H1 (cell line): ENCODE measurements at regions not wholly inside any gene's neighbourhood (a gene's known extent, or its start where the extent isn't known, plus 50 kb on each side); places are given as distances from the start of the nearest gene placed in this dataset.

Experiments
- CTCF ChIA-PET: fragments of 300-600 bp; sonication (Branson Sonifier 250); formaldehyde crosslinking; loops from one replicate; lab custom pipeline; 2021; ENCODE audit not compliant: partially characterized antibody; lab: Charles Lee
- POLR2A ChIA-PET: fragments of 300-600 bp; sonication (Branson Sonifier 250); formaldehyde crosslinking; loops from one replicate; lab custom pipeline; 2021; ENCODE audit warnings: inconsistent platforms; ENCODE audit not compliant: partially characterized antibody; lab: Charles Lee
- DNase-seq, 2 experiments: peaks; one replicate each; pipeline versions ENCODE4 v3.0.0 to v3.0.0-alpha.2; 2010 to 2022; ENCODE audit warnings: low spot score in 2 of 2, low read depth in 1 of 2, mixed read lengths in 1 of 2
- FAIRE-seq: peaks from 2 replicates; lab custom pipeline; 2011; peaks lifted over from hg19 to GRCh38; lab: Jason Lieb, UNC
- H2AFZ ChIP-seq: 2 replicates; pipeline ENCODE4 v1.8.1; 2012; ENCODE audit warnings: low read length, inconsistent platforms
- H2AK5ac ChIP-seq: 2 replicates; pipeline ENCODE4 v1.6.1; 2013; ENCODE audit warnings: low read depth, low read length
- H2BK120ac ChIP-seq: replicated peaks from 2 replicates; pipeline ENCODE3; 2013; ENCODE audit warnings: low read depth, low read length, inconsistent platforms
- H2BK12ac ChIP-seq: 2 replicates; pipeline ENCODE4 v1.6.1; 2013; ENCODE audit warnings: low read depth, low read length
- H2BK15ac ChIP-seq: 2 replicates; pipeline ENCODE4 v1.6.1; 2013; ENCODE audit warnings: low read length
- H2BK20ac ChIP-seq: 2 replicates; pipeline ENCODE4 v1.6.1; 2013; ENCODE audit warnings: low read length
- H2BK5ac ChIP-seq: 2 replicates; pipeline ENCODE4 v1.6.1; 2013; ENCODE audit warnings: low read depth, low read length
- H3K14ac ChIP-seq: 2 replicates; pipeline ENCODE4 v1.6.1; 2013; ENCODE audit warnings: inconsistent platforms; ENCODE audit not compliant: insufficient read length
- H3K18ac ChIP-seq: 2 replicates; pipeline ENCODE4 v1.6.1; 2013; ENCODE audit warnings: low read length; ENCODE audit errors: extremely low read depth
- H3K23ac ChIP-seq: 2 replicates; pipeline ENCODE4 v1.6.1; 2013; ENCODE audit warnings: inconsistent platforms; ENCODE audit not compliant: insufficient read length
- H3K23me2 ChIP-seq: 2 replicates; pipeline ENCODE4 v1.6.1; 2013; ENCODE audit warnings: low read depth, low read length
- H3K27ac ChIP-seq: 2 replicates; pipeline ENCODE4 v1.6.1; 2011; ENCODE audit warnings: low read depth, low read length, inconsistent platforms
- H3K27me3 ChIP-seq, 4 experiments: replicated peaks in 1 of 4; 1 replicate in 1 of 4; 2 replicates in 3 of 4; pipeline versions ENCODE4 v1.6.1 to v1.8.1; 2011 to 2013; ENCODE audit warnings: low read length in 3 of 4, mild to moderate bottlenecking in 3 of 4, inconsistent platforms in 2 of 4, mixed read lengths in 2 of 4, moderate library complexity in 1 of 4; ENCODE audit not compliant: control insufficient read depth in 3 of 4, insufficient read depth in 3 of 4; ENCODE audit errors: extremely low read depth in 1 of 4
- H3K36me3 ChIP-seq, 4 experiments: 2 replicates each; pipeline versions ENCODE4 v1.6.1 to v1.8.1; 2011 to 2013; ENCODE audit warnings: mild to moderate bottlenecking in 4 of 4, low read length in 3 of 4, moderate library complexity in 2 of 4, control low read depth in 1 of 4, inconsistent platforms in 1 of 4; ENCODE audit not compliant: insufficient read depth in 4 of 4, control insufficient read depth in 2 of 4
- H3K4ac ChIP-seq: replicated peaks from 2 replicates; pipeline ENCODE3; 2013; ENCODE audit warnings: low read length, low read depth, mixed read lengths, inconsistent platforms; ENCODE audit not compliant: insufficient read length
- H3K4me1 ChIP-seq, 4 experiments: replicated peaks in 1 of 4; 1 replicate in 1 of 4; 2 replicates in 3 of 4; pipeline versions ENCODE4 v1.6.1 to v1.8.1; 2011 to 2013; ENCODE audit warnings: low read length in 3 of 4, inconsistent platforms in 2 of 4, mixed read lengths in 1 of 4; ENCODE audit not compliant: insufficient read depth in 4 of 4, control insufficient read depth in 3 of 4
- H3K4me2 ChIP-seq, 2 experiments: 2 replicates each; pipeline versions ENCODE4 v1.6.1 to v1.8.1; 2011 to 2013; ENCODE audit warnings: low read depth in 2 of 2, low read length in 2 of 2, control low read depth in 1 of 2, inconsistent platforms in 1 of 2, mild to moderate bottlenecking in 1 of 2; ENCODE audit not compliant: insufficient read depth in 1 of 2
- H3K4me3 ChIP-seq, 4 experiments: fragments of 200-600, 300-600 bp in 1 of 4; sonication (generic), shearing (Covaris generic), sonication (Bioruptor Twin) in 1 of 4; 2 replicates each; pipeline versions ENCODE4 v1.5.1 to v1.8.1; 2011 to 2016; ENCODE audit warnings: low read length in 4 of 4, low read depth in 3 of 4, control low read depth in 2 of 4, inconsistent platforms in 2 of 4, mild to moderate bottlenecking in 2 of 4, mixed read lengths in 1 of 4, moderate library complexity in 1 of 4; ENCODE audit not compliant: insufficient read depth in 2 of 4; ENCODE audit errors: extremely low read depth in 1 of 4
- H3K56ac ChIP-seq: replicated peaks from 2 replicates; pipeline ENCODE3; 2013; ENCODE audit warnings: low read depth, mild to moderate bottlenecking, mixed read lengths, low read length, inconsistent platforms; ENCODE audit not compliant: insufficient read length
- H3K79me1 ChIP-seq: 2 replicates; pipeline ENCODE4 v1.6.1; 2013; ENCODE audit warnings: low read depth, low read length, control low read depth
- H3K79me2 ChIP-seq, 2 experiments: 2 replicates each; pipeline versions ENCODE4 v1.6.1 to v1.8.1; 2012 to 2013; ENCODE audit warnings: low read length in 2 of 2, mild to moderate bottlenecking in 2 of 2, inconsistent platforms in 1 of 2; ENCODE audit not compliant: insufficient read depth in 2 of 2, control insufficient read depth in 1 of 2
- H3K9ac ChIP-seq, 4 experiments: replicated peaks in 1 of 4; 1 replicate in 1 of 4; 2 replicates in 3 of 4; pipeline versions ENCODE4 v1.6.1 to v1.8.1; 2011 to 2013; ENCODE audit warnings: low read depth in 3 of 4, low read length in 3 of 4, control low read depth in 2 of 4, mild to moderate bottlenecking in 2 of 4, moderate library complexity in 2 of 4, inconsistent platforms in 1 of 4; ENCODE audit errors: extremely low read depth in 1 of 4
- H3K9me3 ChIP-seq, 2 experiments: 2 replicates each; pipeline versions ENCODE4 v1.6.1 to v1.8.1; 2012 to 2013; ENCODE audit warnings: mild to moderate bottlenecking in 2 of 2, moderate library complexity in 2 of 2, control low read depth in 1 of 2, inconsistent platforms in 1 of 2, low read depth in 1 of 2, low read length in 1 of 2, mixed read lengths in 1 of 2; ENCODE audit not compliant: insufficient read depth in 2 of 2
- H4K20me1 ChIP-seq, 2 experiments: replicated peaks in 1 of 2; 2 replicates each; pipeline versions ENCODE3 to v1.8.1; 2011 to 2013; ENCODE audit warnings: inconsistent platforms in 2 of 2, low read length in 2 of 2, mild to moderate bottlenecking in 1 of 2; ENCODE audit not compliant: insufficient read depth in 2 of 2, control insufficient read depth in 1 of 2
- H4K5ac ChIP-seq: 2 replicates; pipeline ENCODE4 v1.6.1; 2013; ENCODE audit warnings: low read length, low read depth, mixed read lengths, inconsistent platforms; ENCODE audit not compliant: insufficient read length
- H4K8ac ChIP-seq: 2 replicates; pipeline ENCODE4 v1.8.0; 2013; ENCODE audit warnings: mild to moderate bottlenecking, moderate library complexity, low read length, inconsistent platforms; ENCODE audit not compliant: insufficient read depth; ENCODE audit errors: extremely low read depth
- H4K91ac ChIP-seq: replicated peaks from 2 replicates; pipeline ENCODE3; 2013; ENCODE audit warnings: low read length, mixed read lengths, inconsistent platforms; ENCODE audit not compliant: insufficient read length
- GABPA ChIP-seq: IDR thresholded peaks from 2 replicates; pipeline ENCODE4 v1.6.1; 2011; ENCODE audit warnings: mild to moderate bottlenecking, low read length, moderate library complexity, borderline replicate concordance; ENCODE audit not compliant: insufficient read depth
- HDAC6 ChIP-seq: IDR thresholded peaks from one replicate; pipeline ENCODE4 v1.7.1; 2012; ENCODE audit warnings: low read depth, mild to moderate bottlenecking, inconsistent platforms, low read length, moderate library complexity
- PHF8 ChIP-seq: fragments of 200-600 bp; sonication (generic); conservative IDR thresholded peaks from 2 replicates; pipeline ENCODE4 v1.7.1; 2012; ENCODE audit warnings: low read depth, mild to moderate bottlenecking, inconsistent platforms, low read length, moderate library complexity
- POLR2AphosphoS5 ChIP-seq: IDR thresholded peaks from 2 replicates; pipeline ENCODE4 v1.6.1; 2011; ENCODE audit warnings: low read depth, low read length
- RFX5 ChIP-seq: IDR thresholded peaks from 2 replicates; pipeline ENCODE4 v1.6.1; 2011; ENCODE audit warnings: low read depth, low read length, improper control_type of control experiment, borderline replicate concordance
- SRF ChIP-seq: IDR thresholded peaks from 2 replicates; pipeline ENCODE4 v1.6.1; 2011; ENCODE audit warnings: mild to moderate bottlenecking, low read depth, low read length, moderate library complexity
- TAF1 ChIP-seq: IDR thresholded peaks from 2 replicates; pipeline ENCODE4 v1.6.1; 2011; ENCODE audit warnings: mild to moderate bottlenecking, low read depth, low read length
- WGBS, 2 experiments: shearing (Covaris generic) in 1 of 2; methylation state at CpG; one replicate each; pipeline versions ENCODE4 v1.1.6 to v1.1.7; 2013 to 2015; ENCODE audit warnings: low lambda C conversion rate in 2 of 2, mixed read lengths in 2 of 2, inconsistent platforms in 1 of 2, low coverage in 1 of 2, missing lambda C conversion rate in 1 of 2; ENCODE audit not compliant: insufficient replicate concordance in 2 of 2, insufficient coverage in 1 of 2, insufficient read length in 1 of 2; ENCODE audit errors: extremely low coverage in 1 of 2, missing lambda C conversion rate in 1 of 2; 5-methylcytosine and 5-hydroxymethylcytosine counted together
- TF ChIP-seq, protein P1 (sequence below), 3 experiments: IDR thresholded peaks; 1 replicate in 2 of 3; 2 replicates in 1 of 3; pipeline versions ENCODE4 v1.5.1 to v1.6.1; 2011; ENCODE audit warnings: low read length in 3 of 3, mild to moderate bottlenecking in 3 of 3, inconsistent platforms in 2 of 3, low read depth in 1 of 3, moderate library complexity in 1 of 3; ENCODE audit not compliant: insufficient read depth in 1 of 3; ENCODE audit errors: control extremely low read depth in 1 of 3

DNA sequence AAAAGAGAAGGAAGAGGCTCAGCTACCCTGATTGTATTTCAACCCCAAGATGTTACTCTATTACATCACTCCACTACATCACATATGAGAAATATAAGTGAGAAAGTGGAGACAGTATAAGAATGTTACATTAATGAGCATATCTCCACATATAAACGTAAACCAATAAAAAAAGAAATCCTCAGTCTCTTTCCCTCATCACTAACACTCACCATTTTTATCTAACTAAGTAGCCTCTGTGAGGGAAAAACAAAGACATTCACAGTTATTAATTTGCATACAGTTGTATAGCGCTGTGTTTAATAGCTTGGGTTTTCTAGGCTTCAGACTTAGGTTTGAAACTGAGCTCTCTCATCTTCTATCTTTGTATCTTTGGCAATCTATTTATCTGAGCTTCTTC is 489.1 kb upstream of the LRRTM4 start:
- H2AFZ ChIP-seq, result no peak overlapping the region
- no peak overlapping the region for H3K23ac ChIP-seq
- POLR2A ChIA-PET, result no interaction called here

More for the DNA sequence above, 489.1 kb upstream of the LRRTM4 start:
- TF ChIP-seq GABPA (no peak), PHF8 (no peak), TAF1 (no peak), HDAC6 (no peak), POLR2AphosphoS5 (no peak), RFX5 (no peak), SRF (no peak)
- TF ChIP-seq, protein P1, sequence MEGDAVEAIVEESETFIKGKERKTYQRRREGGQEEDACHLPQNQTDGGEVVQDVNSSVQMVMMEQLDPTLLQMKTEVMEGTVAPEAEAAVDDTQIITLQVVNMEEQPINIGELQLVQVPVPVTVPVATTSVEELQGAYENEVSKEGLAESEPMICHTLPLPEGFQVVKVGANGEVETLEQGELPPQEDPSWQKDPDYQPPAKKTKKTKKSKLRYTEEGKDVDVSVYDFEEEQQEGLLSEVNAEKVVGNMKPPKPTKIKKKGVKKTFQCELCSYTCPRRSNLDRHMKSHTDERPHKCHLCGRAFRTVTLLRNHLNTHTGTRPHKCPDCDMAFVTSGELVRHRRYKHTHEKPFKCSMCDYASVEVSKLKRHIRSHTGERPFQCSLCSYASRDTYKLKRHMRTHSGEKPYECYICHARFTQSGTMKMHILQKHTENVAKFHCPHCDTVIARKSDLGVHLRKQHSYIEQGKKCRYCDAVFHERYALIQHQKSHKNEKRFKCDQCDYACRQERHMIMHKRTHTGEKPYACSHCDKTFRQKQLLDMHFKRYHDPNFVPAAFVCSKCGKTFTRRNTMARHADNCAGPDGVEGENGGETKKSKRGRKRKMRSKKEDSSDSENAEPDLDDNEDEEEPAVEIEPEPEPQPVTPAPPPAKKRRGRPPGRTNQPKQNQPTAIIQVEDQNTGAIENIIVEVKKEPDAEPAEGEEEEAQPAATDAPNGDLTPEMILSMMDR (IDR thresholded peaks at IDR 0.05; ENCODE audit: control extremely low read depth in 1 of 3, insufficient read depth in 1 of 3, low read depth in 1 of 3, low read length in 3 of 3), result no peak
- H2AK5ac ChIP-seq, result no peak overlapping the region
- WGBS, 2 experiments, result 93% methylated on average over 2 of the region's 2 CpGs; no CpG with 5 or more reads in 1 of the 2 experiments
- no peaks in the 10 kb centered on the region for H3K27me3 ChIP-seq
- CTCF ChIA-PET, result interaction anchor here (0.6 to 1.0 kb wide), 2 partner anchors 11 to 310 kb away, joined by 3 to 4 read pairs; no protein-coding TSS in a partner anchor
- H3K14ac ChIP-seq, result no peak overlapping the region
- H4K5ac ChIP-seq, result no peak overlapping the region
- no peak overlapping the region for H2BK15ac ChIP-seq
- no peak overlapping the region for H2BK120ac ChIP-seq
- no peak overlapping the region for H2BK12ac ChIP-seq
- no peak overlapping the region for H3K18ac ChIP-seq
- no peak overlapping the region for H2BK5ac ChIP-seq
- H3K23me2 ChIP-seq, result no peaks in the 10 kb centered on the region
- H3K9me3 ChIP-seq, result no peaks in the 10 kb centered on the region; a peak in 1 of 4 replicates
- no peak overlapping the region for H3K27ac ChIP-seq
- no peak overlapping the region for H4K8ac ChIP-seq
- H3K36me3 ChIP-seq, result no peaks in the 10 kb centered on the region
- no peak overlapping the region for H3K4ac ChIP-seq
- H4K91ac ChIP-seq, result no peak overlapping the region
- FAIRE-seq (no peak), DNase-seq (no peak)
- H3K79me2 ChIP-seq, result no peaks in the 10 kb centered on the region
- H3K4me3 ChIP-seq, result no peak overlapping the region
- no peak overlapping the region for H3K4me2 ChIP-seq
- no peaks in the 10 kb centered on the region for H3K4me1 ChIP-seq
- H3K56ac ChIP-seq, result no peak overlapping the region
- H3K9ac ChIP-seq, result no peak overlapping the region
- no peaks in the 10 kb centered on the region for H4K20me1 ChIP-seq
- H3K79me1 ChIP-seq, result no peaks in the 10 kb centered on the region
- H2BK20ac ChIP-seq, result no peak overlapping the region
